Natural killer cell treated with Interleukin-12 subunit alpha and Interleukin-12 subunit beta and Interleukin-15 and Interleukin-18, amount 100 ng/mL, for 72 hours (primary cell): ENCODE measurements at regions not wholly inside any gene's neighbourhood (a gene's known extent, or its start where the extent isn't known, plus 50 kb on each side); places are given as distances from the start of the nearest gene placed in this dataset.

ENCODE experiments used
- ATAC-seq, 2 donors: fragments of 150-1000 bp; cut with Tn5 transposase in 1 of 2; sonication (Bioruptor Pico), chemical (Tn5 transposase) in 1 of 2; 2 replicates each; pipeline ENCODE4 v1.10.0; 2021
- DNase-seq: peaks from one replicate; pipeline ENCODE4 v3.0.0; 2022; ENCODE audit warnings: low spot score
- H3K27ac Mint-ChIP-seq, 2 donors: 1 replicate in 1 of 2; 2 replicates in 1 of 2; pipeline ENCODE4 v1.8.0; 2022; ENCODE audit warnings: mixed read lengths in 2 of 2, mild to moderate bottlenecking in 1 of 2, moderate library complexity in 1 of 2
- H3K27me3 Mint-ChIP-seq, 2 donors: 1 replicate in 1 of 2; 2 replicates in 1 of 2; pipeline ENCODE4 v1.8.0; 2022; ENCODE audit warnings: mixed read lengths in 2 of 2
- H3K36me3 Mint-ChIP-seq: one replicate; pipeline ENCODE4 v1.8.0; 2022; ENCODE audit warnings: mixed read lengths
- H3K4me1 Mint-ChIP-seq, 2 donors: 1 replicate in 1 of 2; 2 replicates in 1 of 2; pipeline ENCODE4 v1.8.0; 2022; ENCODE audit warnings: low read depth in 2 of 2, mixed read lengths in 2 of 2, mild to moderate bottlenecking in 1 of 2
- H3K4me3 Mint-ChIP-seq: one replicate; pipeline ENCODE4 v1.8.0; 2022; ENCODE audit warnings: mixed read lengths
- H3K9me3 Mint-ChIP-seq: 2 replicates; pipeline ENCODE4 v1.8.0; 2022; ENCODE audit warnings: mixed read lengths

DNA sequence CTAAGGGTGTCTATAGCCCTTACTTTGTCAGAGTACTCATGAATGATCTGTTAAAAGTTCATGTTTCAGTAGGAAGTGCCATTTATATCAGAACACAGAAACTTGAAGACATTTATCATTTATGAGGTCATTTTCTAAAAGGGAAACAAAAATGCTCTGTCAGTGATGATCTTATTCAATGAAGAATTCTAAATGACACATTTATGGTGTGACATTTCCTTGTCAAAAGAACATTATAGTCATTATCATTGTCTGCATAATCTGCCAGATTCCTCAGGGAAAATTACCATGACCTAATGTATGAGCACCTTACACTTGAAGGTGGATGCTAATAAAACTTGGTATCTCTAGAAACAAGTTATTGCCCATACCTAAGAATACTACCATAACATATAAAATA, 853.8 kb upstream of the SLITRK6 start:
- H3K27ac Mint-ChIP-seq: no peak overlapping the region
- peaks cover 4% of the 10 kb centered on the region for H3K36me3 Mint-ChIP-seq
- no peak overlapping the region for H3K4me3 Mint-ChIP-seq
- ATAC-seq: no peak
- DNase-seq: no peak
- H3K4me1 Mint-ChIP-seq: no peaks in the 10 kb centered on the region
- peaks cover 12% of the 10 kb centered on the region for H3K9me3 Mint-ChIP-seq
- no peaks in the 10 kb centered on the region for H3K27me3 Mint-ChIP-seq

DNA sequence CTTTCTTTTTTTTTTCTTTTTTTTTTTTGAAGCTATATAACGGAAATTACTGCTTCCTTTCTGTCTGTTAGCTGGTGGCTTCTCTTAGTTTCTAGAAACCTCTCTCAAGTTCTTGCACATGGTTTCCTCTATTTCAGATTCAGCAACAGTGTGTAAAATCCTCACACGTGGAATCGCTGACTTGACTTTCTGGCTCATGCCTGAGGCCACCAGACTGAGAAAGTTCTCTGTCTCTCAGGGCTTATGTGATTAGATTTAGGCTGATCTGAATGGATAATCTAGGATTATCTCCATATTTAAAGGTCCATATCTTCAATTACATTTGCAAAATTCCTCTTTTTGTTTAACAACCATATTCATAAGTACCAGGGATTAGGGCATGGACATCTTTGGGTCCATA, 856.3 kb upstream of the SLITRK6 start:
- Mint-ChIP-seq H3K36me3 (no peaks in the 10 kb centered on the region), H3K27me3 (no peaks in the 10 kb centered on the region), H3K4me3 (no peak overlapping the region), H3K27ac (no peak overlapping the region), H3K4me1 (no peaks in the 10 kb centered on the region), H3K9me3 (peaks cover 15% of the 10 kb centered on the region)
- DNase-seq: no peak
- no peak for ATAC-seq

DNA sequence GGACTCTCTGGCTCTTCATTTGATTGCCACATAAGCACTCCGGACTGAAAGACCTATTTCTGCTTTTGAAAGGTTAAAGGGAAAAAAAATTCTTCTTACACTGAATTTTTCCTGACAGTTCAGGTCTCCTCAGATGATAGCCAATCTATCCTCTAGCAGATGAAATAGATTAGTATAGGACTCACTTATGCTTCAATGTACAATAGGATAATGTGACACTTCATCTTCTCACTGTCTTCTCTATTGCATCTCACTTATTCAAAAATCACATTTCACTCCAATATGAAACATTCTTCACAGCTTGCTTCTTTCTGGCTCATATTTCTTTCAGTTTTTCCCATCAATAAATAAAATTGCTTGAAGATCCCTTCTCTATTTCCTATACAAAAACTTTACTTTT, 860.9 kb upstream of the SLITRK6 start:
- DNase-seq (no peak), ATAC-seq (no peak)
- Mint-ChIP-seq H3K27me3 (no peaks in the 10 kb centered on the region), H3K4me3 (no peak overlapping the region), H3K4me1 (no peaks in the 10 kb centered on the region), H3K27ac (no peak overlapping the region), H3K36me3 (no peaks in the 10 kb centered on the region), H3K9me3 (peaks cover 24% of the 10 kb centered on the region)

DNA sequence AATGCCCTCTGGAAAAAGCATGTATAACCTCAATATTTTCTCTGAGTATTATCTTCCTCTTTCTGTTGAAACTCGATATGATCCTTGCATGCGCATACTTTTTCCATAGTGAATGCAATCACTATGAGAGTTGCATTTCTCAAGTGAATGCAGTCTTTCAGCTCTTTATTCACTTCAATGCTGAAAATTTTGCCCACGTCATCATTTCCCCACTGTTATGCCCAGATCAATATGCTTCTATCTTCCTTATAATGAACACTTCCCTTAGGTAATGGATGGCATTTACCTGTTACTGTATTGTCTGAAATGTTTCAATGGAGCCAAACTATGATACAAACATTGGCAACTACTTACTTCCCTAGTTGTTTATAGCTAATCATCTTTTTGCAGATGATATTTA, 866.6 kb upstream of the SLITRK6 start:
- no peaks in the 10 kb centered on the region for H3K4me1 Mint-ChIP-seq
- no peak overlapping the region for H3K4me3 Mint-ChIP-seq
- peaks cover 33% of the 10 kb centered on the region for H3K9me3 Mint-ChIP-seq
- DNase-seq (no peak), ATAC-seq (no peak)
- no peaks in the 10 kb centered on the region for H3K27me3 Mint-ChIP-seq
- H3K27ac Mint-ChIP-seq: no peak overlapping the region
- H3K36me3 Mint-ChIP-seq: peaks cover 4% of the 10 kb centered on the region

DNA sequence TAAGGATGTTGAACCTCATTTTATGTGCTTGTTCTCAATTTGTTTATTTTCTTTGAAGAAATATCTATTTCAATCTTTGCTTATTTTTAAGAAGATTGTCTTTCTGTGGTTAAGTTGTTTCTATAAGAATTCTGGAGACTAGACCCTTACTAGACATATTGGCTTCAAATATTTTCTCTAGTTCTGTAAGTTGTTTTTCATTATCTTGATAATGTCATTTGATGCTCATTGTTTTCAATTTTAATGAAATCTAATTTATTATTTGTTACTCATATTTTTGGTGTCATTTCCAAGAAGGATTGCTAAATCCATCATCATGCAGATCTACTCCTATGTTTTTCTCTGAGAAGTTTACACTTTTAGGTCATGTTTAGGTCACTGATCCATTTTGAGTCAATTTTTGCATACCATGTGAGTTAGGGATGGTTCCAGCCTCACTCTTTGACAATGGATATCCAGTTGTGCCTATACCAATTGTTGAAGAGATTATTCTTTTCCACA, 874.8 kb upstream of the SLITRK6 start:
- no peak overlapping the region for H3K27ac Mint-ChIP-seq
- H3K9me3 Mint-ChIP-seq: peaks cover 11% of the 10 kb centered on the region
- no peak overlapping the region for H3K4me3 Mint-ChIP-seq
- no peaks in the 10 kb centered on the region for H3K36me3 Mint-ChIP-seq
- H3K4me1 Mint-ChIP-seq: no peaks in the 10 kb centered on the region
- no peak for DNase-seq
- no peaks in the 10 kb centered on the region for H3K27me3 Mint-ChIP-seq
- no peak for ATAC-seq

DNA sequence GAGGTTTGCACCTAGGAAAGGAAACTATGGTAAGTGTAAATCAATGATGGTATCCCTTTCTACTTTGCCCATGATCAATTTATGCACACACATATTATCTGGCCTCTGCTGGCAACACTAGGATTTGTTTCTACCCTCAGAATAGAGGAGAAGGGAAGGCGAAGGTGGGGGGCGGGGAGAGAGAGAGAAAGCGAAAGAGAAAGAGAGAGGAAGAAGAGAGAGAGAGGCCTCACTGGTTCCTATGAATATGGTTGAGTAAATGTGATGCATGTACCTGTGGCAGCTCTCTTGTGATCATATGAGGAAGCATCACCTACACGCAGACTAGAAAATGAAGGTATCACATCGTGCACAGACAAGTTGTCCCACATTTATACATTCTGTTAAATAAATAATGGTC, 882.0 kb upstream of the SLITRK6 start:
- no peak for ATAC-seq
- no peak overlapping the region for H3K4me3 Mint-ChIP-seq

DNA sequence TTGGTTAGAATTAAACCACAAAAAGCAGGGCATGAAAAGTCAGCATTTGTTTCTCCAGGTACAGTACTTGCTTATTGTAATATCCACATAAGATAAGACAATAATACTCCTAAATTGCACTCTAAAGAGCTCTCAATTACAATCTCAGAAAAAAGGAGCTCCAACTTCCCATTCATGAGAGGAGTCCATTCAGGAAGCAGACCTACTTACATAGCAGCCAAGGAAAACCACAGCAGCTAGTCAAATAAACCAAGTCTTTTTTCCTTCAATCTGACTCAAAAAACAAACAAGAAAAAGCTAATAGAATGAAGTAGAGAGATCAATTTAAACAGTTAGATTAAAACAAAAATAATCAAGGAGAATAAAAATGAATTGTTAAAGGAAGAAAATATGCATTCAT, 885.2 kb upstream of the SLITRK6 start:
- no peaks in the 10 kb centered on the region for H3K36me3 Mint-ChIP-seq
- peaks cover 14% of the 10 kb centered on the region for H3K9me3 Mint-ChIP-seq
- no peak overlapping the region for H3K27ac Mint-ChIP-seq
- H3K4me3 Mint-ChIP-seq: no peak overlapping the region
- H3K4me1 Mint-ChIP-seq: no peaks in the 10 kb centered on the region
- ATAC-seq (no peak), DNase-seq (no peak)
- H3K27me3 Mint-ChIP-seq: no peaks in the 10 kb centered on the region

More for the DNA sequence above, 882.0 kb upstream of the SLITRK6 start:
- peaks cover 9% of the 10 kb centered on the region for H3K9me3 Mint-ChIP-seq
- no peaks in the 10 kb centered on the region for H3K36me3 Mint-ChIP-seq
- H3K27me3 Mint-ChIP-seq: no peaks in the 10 kb centered on the region
- H3K27ac Mint-ChIP-seq: no peak overlapping the region
- DNase-seq: no peak
- no peaks in the 10 kb centered on the region for H3K4me1 Mint-ChIP-seq

DNA sequence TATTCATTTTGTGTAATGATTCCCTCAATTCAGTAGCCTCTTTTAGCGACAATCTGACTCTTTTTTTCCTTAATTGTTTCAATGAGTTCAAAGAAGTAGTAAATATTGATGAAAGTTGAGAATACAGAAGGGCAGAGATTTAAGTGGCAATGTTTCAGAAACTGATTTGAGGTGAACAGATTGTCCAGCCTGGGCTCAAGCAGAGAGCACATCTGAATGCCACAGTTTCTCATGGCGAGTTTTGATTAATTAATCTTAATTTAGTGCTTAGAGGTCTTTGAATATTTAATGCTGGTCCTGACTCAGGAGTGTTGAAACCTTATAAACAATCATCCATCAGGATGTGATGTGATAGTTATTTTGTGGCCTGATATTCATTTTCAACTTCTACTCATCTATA, 890.7 kb upstream of the SLITRK6 start:
- H3K36me3 Mint-ChIP-seq: no peaks in the 10 kb centered on the region
- no peak overlapping the region for H3K27ac Mint-ChIP-seq
- H3K27me3 Mint-ChIP-seq: no peaks in the 10 kb centered on the region
- peaks cover 9% of the 10 kb centered on the region for H3K9me3 Mint-ChIP-seq
- H3K4me3 Mint-ChIP-seq: no peak overlapping the region
- no peak for DNase-seq
- no peaks in the 10 kb centered on the region for H3K4me1 Mint-ChIP-seq
- ATAC-seq: no peak

DNA sequence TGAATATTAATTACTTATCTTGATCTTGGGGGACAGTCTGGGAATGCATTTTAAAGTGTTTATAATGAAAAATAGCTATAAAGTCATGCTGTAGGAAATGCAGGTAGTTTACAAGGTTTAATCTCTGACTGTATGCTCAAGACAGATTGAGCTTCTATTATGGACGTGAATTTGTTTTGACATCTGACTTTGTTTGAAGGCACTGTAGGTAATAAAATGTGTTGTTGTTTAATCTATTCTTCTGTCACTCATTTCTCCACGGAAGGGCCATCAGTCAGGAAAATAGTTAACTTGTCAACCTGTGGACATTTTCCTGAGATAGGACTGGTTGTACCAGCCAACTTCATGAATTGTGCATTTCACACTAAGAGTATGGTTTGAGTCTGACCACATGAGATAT, 893.1 kb upstream of the SLITRK6 start:
- ATAC-seq: no peak
- Mint-ChIP-seq H3K36me3 (no peaks in the 10 kb centered on the region), H3K4me1 (no peaks in the 10 kb centered on the region), H3K27me3 (no peaks in the 10 kb centered on the region), H3K27ac (no peak overlapping the region), H3K9me3 (peaks cover 19% of the 10 kb centered on the region), H3K4me3 (no peak overlapping the region)
- DNase-seq: no peak

DNA sequence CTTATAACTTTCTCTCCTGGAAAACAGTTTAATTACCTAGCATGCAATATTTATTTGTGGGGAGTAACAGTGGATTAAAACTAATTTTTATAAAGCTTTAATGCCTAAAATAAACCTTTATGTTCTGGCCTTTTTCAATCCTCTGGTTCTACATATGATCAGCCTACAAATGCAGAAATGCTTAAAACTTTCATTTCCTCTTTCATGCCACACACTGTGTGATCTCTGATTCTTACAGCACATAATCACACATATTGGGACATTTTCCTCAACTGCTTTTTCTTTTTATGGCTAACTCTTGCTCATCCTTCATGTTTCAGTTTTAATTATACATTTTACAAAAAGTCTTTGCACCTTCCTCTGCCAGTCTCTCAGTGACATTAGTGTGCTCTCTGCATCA, 910.8 kb upstream of the SLITRK6 start:
- H3K4me3 Mint-ChIP-seq: no peak overlapping the region
- no peak for ATAC-seq
- no peaks in the 10 kb centered on the region for H3K36me3 Mint-ChIP-seq
- no peaks in the 10 kb centered on the region for H3K4me1 Mint-ChIP-seq
- H3K27ac Mint-ChIP-seq: no peak overlapping the region
- H3K27me3 Mint-ChIP-seq: no peaks in the 10 kb centered on the region
- peaks cover 12% of the 10 kb centered on the region for H3K9me3 Mint-ChIP-seq
- DNase-seq: no peak

DNA sequence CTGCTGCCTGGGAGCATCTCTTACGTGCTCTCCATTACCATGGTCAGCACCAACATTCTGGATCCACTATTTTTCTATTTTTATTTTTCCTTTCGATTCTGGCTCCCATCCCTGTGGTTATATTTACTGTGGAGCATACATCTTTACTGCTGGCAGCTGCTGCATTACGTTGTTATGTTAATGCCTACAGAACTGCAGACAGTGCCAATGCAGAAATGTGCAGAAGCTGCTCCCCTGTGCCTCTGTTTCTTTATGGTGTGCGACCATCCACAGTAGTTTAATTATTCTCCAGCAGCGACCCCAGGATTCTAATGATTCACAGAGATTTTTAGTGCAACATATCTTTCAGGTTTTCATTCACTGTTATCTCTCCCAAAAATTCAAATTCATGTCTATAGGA, 911.7 kb upstream of the SLITRK6 start:
- H3K27me3 Mint-ChIP-seq: no peaks in the 10 kb centered on the region
- no peaks in the 10 kb centered on the region for H3K36me3 Mint-ChIP-seq
- DNase-seq (no peak), ATAC-seq (no peak)
- peaks cover 16% of the 10 kb centered on the region for H3K9me3 Mint-ChIP-seq
- no peak overlapping the region for H3K4me3 Mint-ChIP-seq
- H3K27ac Mint-ChIP-seq: no peak overlapping the region
- no peaks in the 10 kb centered on the region for H3K4me1 Mint-ChIP-seq

DNA sequence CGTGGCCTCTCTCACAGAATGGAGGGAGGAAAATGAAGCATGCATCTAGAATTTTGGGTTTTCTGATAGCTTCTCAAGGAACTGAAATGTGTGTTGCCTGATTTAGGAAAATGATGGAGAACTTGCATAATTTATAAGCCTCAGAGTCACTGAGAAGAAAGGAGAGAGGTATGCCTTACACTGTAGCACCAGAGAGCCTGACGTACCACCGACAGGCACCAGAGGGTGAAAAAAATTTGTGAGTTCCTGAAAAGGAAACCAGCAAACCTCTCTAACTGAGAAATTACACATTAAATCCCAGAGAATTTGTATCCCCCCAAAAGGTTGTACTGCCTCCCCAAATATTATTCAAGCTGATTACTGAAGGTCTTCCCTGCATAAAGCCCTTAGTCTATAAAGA, 915.3 kb upstream of the SLITRK6 start:
- H3K4me1 Mint-ChIP-seq: no peaks in the 10 kb centered on the region
- no peaks in the 10 kb centered on the region for H3K36me3 Mint-ChIP-seq
- no peak overlapping the region for H3K27ac Mint-ChIP-seq
- ATAC-seq: no peak
- H3K9me3 Mint-ChIP-seq: peaks cover 15% of the 10 kb centered on the region
- DNase-seq: no peak
- H3K4me3 Mint-ChIP-seq: no peak overlapping the region
- H3K27me3 Mint-ChIP-seq: no peaks in the 10 kb centered on the region

DNA sequence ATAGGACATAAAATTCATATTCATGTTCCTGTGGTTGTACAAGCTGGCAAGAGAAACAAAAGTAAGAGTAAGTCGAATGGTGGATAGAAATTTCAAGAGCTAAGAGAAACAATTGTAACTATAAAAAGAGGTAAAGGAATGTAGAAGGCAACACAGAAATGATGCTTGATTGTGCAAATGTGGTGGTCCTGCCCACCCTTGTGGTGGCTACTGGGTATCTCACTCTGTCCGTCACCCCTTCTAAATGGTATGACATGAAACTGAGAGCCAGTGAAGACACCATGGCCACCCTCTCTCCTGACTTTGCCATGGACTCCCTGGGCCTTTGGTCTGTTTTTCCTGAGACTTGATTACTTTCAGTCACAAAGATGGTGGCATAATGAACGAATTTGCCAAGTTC, 925.9 kb upstream of the SLITRK6 start:
- no peak for ATAC-seq
- Mint-ChIP-seq H3K36me3 (no peaks in the 10 kb centered on the region), H3K4me3 (no peak overlapping the region), H3K27ac (no peak overlapping the region), H3K4me1 (no peaks in the 10 kb centered on the region), H3K27me3 (no peaks in the 10 kb centered on the region), H3K9me3 (peaks cover 10% of the 10 kb centered on the region)
- DNase-seq: no peak

DNA sequence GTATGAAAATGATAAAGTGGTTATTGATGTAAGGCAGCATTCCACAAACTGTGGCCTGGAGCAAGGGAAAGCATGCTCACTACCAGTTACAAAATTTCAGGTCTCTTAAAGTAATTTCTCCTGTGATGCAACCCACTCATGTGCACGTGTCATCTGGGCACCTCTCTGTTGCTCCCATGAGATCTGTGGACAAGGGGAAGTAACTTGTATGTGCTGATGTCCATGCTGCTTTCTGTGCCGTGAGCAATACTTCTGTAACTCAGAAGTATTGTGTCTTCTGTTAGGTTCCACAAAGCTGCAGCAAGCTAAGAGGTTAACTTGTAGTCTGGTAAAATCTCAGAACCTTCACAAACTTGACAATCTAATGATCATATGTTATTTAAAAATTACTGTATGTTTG, 930.0 kb upstream of the SLITRK6 start:
- Mint-ChIP-seq H3K27ac (no peak overlapping the region), H3K36me3 (no peaks in the 10 kb centered on the region), H3K4me1 (peaks cover 0 to 3% of the 10 kb centered on the region in 2 donors), H3K9me3 (peaks cover 20% of the 10 kb centered on the region), H3K4me3 (no peak overlapping the region), H3K27me3 (no peaks in the 10 kb centered on the region)
- ATAC-seq (no peak), DNase-seq (no peak)

DNA sequence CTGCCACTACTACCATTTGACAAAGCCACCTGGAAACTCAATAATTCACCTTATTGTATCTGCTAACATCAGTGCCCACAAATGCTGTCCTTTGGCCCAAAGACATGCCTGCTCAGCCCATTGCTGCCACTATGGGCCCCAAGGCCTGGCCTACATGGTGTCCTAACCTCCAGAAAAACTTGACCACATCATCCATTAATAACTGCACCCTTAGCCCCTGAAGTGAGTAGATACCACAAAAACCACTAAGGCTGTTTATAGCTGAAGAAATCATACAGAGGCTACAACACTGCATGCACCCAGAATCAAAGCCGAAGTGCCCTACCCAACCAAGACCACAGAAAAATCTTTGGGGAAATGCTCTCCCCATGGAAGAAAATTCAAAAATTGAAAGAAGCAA, 932.8 kb upstream of the SLITRK6 start:
- Mint-ChIP-seq H3K36me3 (peaks cover 4% of the 10 kb centered on the region), H3K27ac (no peak overlapping the region), H3K27me3 (no peaks in the 10 kb centered on the region), H3K4me3 (no peak overlapping the region), H3K4me1 (peaks cover 0 to 3% of the 10 kb centered on the region in 2 donors), H3K9me3 (peaks cover 19% of the 10 kb centered on the region)
- DNase-seq (no peak), ATAC-seq (no peak)
